SJCRH30 (cell line): ENCODE measurements at regions not wholly inside any gene's neighbourhood (a gene's known extent, or its start where the extent isn't known, plus 50 kb on each side); places are given as distances from the start of the nearest gene placed in this dataset.
"Not testable (repeated sequence)": the region's sequence is repeated elsewhere in the genome, so short reads cannot be mapped to it uniquely, and the experiment has no call there.

Experiments
- DNase-seq, 2 experiments: peaks; one replicate each; pipeline ENCODE4 v3.0.0-alpha.2; 2015 to 2020
- H3K27ac ChIP-seq: fragments of 250-450 bp; sonication (Bioruptor Pico); 2 replicates; pipeline ENCODE4 v1.5.1; 2020; ENCODE audit warnings: mild to moderate bottlenecking, moderate library complexity
- H3K27me3 ChIP-seq: fragments of 250-450 bp; sonication (Bioruptor Pico); 2 replicates; pipeline ENCODE4 v1.5.1; 2020; ENCODE audit warnings: mild to moderate bottlenecking, moderate library complexity
- H3K36me3 ChIP-seq: fragments of 250-450 bp; sonication (Bioruptor Pico); 2 replicates; pipeline ENCODE4 v1.5.1; 2020; ENCODE audit warnings: mild to moderate bottlenecking, moderate library complexity
- H3K4me1 ChIP-seq: fragments of 250-450 bp; sonication (Bioruptor Pico); 2 replicates; pipeline ENCODE4 v1.5.1; 2020; ENCODE audit warnings: mild to moderate bottlenecking, moderate library complexity
- H3K4me3 ChIP-seq: fragments of 250-450 bp; sonication (Bioruptor Pico); 2 replicates; pipeline ENCODE4 v1.5.1; 2020; ENCODE audit warnings: mild to moderate bottlenecking, moderate library complexity
- H3K9me3 ChIP-seq: fragments of 250-450 bp; sonication (Bioruptor Pico); replicated peaks from 2 replicates; pipeline ENCODE4 v1.5.1; 2020; ENCODE audit warnings: mild to moderate bottlenecking, moderate library complexity

- H3K27me3 ChIP-seq, DNase-seq, H3K36me3 ChIP-seq, H3K4me3 ChIP-seq, H3K4me1 ChIP-seq, H3K27ac ChIP-seq, H3K9me3 ChIP-seq: not testable (repeated sequence)
These were observed 2777.4 kb upstream of the TPTE start for GRCh38 chr21:7743940-7744339.

- H3K4me3 ChIP-seq, H3K27ac ChIP-seq, H3K36me3 ChIP-seq, H3K9me3 ChIP-seq, DNase-seq, H3K4me1 ChIP-seq, H3K27me3 ChIP-seq: not testable (repeated sequence)
These were observed 2776.8 kb upstream of the TPTE start for GRCh38 chr21:7744406-7745099.

- H3K9me3 ChIP-seq, H3K4me1 ChIP-seq, H3K36me3 ChIP-seq, H3K27ac ChIP-seq, H3K27me3 ChIP-seq, H3K4me3 ChIP-seq, DNase-seq: not testable (repeated sequence)
These were observed 2776.3 kb upstream of the TPTE start for GRCh38 chr21:7745100-7745450.

GRCh38 chr21:7747964-7748363 lies 2773.4 kb upstream of the TPTE start:
- H3K36me3 ChIP-seq, H3K4me3 ChIP-seq, H3K9me3 ChIP-seq, H3K27ac ChIP-seq, H3K27me3 ChIP-seq, H3K4me1 ChIP-seq, DNase-seq: not testable (repeated sequence)

GRCh38 chr21:7752611-7753010 lies 2768.8 kb upstream of the TPTE start:
- H3K36me3 ChIP-seq, H3K4me3 ChIP-seq, H3K27ac ChIP-seq, DNase-seq, H3K27me3 ChIP-seq, H3K9me3 ChIP-seq, H3K4me1 ChIP-seq: not testable (repeated sequence)

GRCh38 chr21:7753380-7753877 lies 2768.0 kb upstream of the TPTE start:
- H3K27ac ChIP-seq, H3K4me3 ChIP-seq, H3K9me3 ChIP-seq, H3K36me3 ChIP-seq, H3K4me1 ChIP-seq, H3K27me3 ChIP-seq: not testable (repeated sequence)
- DNase-seq, result peak in 1 of 2 experiments; percentile 1

GRCh38 chr21:7769985-7770384 lies 2751.4 kb upstream of the TPTE start:
- H3K4me3 ChIP-seq, DNase-seq, H3K9me3 ChIP-seq, H3K27me3 ChIP-seq, H3K4me1 ChIP-seq, H3K36me3 ChIP-seq, H3K27ac ChIP-seq: not testable (repeated sequence)

- DNase-seq, H3K9me3 ChIP-seq, H3K27me3 ChIP-seq, H3K4me3 ChIP-seq, H3K36me3 ChIP-seq, H3K27ac ChIP-seq, H3K4me1 ChIP-seq: not testable (repeated sequence)
These were observed 2747.2 kb upstream of the TPTE start for GRCh38 chr21:7774219-7774618.

- not testable (repeated sequence) for H3K4me1 ChIP-seq, H3K36me3 ChIP-seq, H3K27me3 ChIP-seq, H3K27ac ChIP-seq, DNase-seq, H3K4me3 ChIP-seq, H3K9me3 ChIP-seq
These were observed 2745.9 kb upstream of the TPTE start for GRCh38 chr21:7775327-7775984.

- H3K27me3 ChIP-seq, H3K27ac ChIP-seq, DNase-seq, H3K4me1 ChIP-seq, H3K9me3 ChIP-seq, H3K4me3 ChIP-seq, H3K36me3 ChIP-seq: not testable (repeated sequence)
These were observed 2745.3 kb upstream of the TPTE start for GRCh38 chr21:7776035-7776434.

- not testable (repeated sequence) for H3K27ac ChIP-seq, H3K4me3 ChIP-seq, DNase-seq, H3K9me3 ChIP-seq, H3K36me3 ChIP-seq, H3K27me3 ChIP-seq, H3K4me1 ChIP-seq
These were observed 2744.8 kb upstream of the TPTE start for GRCh38 chr21:7776622-7777021.

GRCh38 chr21:7777289-7777688 lies 2744.1 kb upstream of the TPTE start:
- not testable (repeated sequence) for H3K4me3 ChIP-seq, H3K27ac ChIP-seq, H3K4me1 ChIP-seq, H3K9me3 ChIP-seq, H3K27me3 ChIP-seq, H3K36me3 ChIP-seq
- DNase-seq, result peak in 1 of 2 experiments; percentile 0

- H3K36me3 ChIP-seq, H3K27ac ChIP-seq, DNase-seq, H3K27me3 ChIP-seq, H3K4me3 ChIP-seq, H3K4me1 ChIP-seq, H3K9me3 ChIP-seq: not testable (repeated sequence)
These were observed 2733.8 kb upstream of the TPTE start for GRCh38 chr21:7787427-7788078.

- DNase-seq, result not testable (repeated sequence)
These were observed 2727.6 kb upstream of the TPTE start for GRCh38 chr21:7793797-7794196.

GRCh38 chr21:7797328-7797727 lies 2724.1 kb upstream of the TPTE start:
- not testable (repeated sequence) for H3K27ac ChIP-seq, H3K9me3 ChIP-seq, H3K4me1 ChIP-seq, DNase-seq, H3K36me3 ChIP-seq, H3K27me3 ChIP-seq, H3K4me3 ChIP-seq

More at GRCh38 chr21:7793797-7794196, 2727.6 kb upstream of the TPTE start:
- H3K4me3 ChIP-seq, H3K27ac ChIP-seq, H3K36me3 ChIP-seq, H3K9me3 ChIP-seq, H3K4me1 ChIP-seq, H3K27me3 ChIP-seq: not testable (repeated sequence)

GRCh38 chr21:7798446-7798845 lies 2722.9 kb upstream of the TPTE start:
- DNase-seq, result peak in 1 of 2 experiments; percentile 1

More at GRCh38 chr21:7798446-7798845, 2722.9 kb upstream of the TPTE start:
- not testable (repeated sequence) for H3K36me3 ChIP-seq, H3K9me3 ChIP-seq, H3K27ac ChIP-seq, H3K4me3 ChIP-seq, H3K27me3 ChIP-seq, H3K4me1 ChIP-seq
